ENCODE measurements at regions not wholly inside any gene's neighbourhood (a gene's known extent, or its start where the extent isn't known, plus 50 kb on each side); places are given as distances from the start of the nearest gene placed in this dataset.
A peak's percentile ranks its signal among the peaks of the same experiment; 100 is the strongest.

DNA sequence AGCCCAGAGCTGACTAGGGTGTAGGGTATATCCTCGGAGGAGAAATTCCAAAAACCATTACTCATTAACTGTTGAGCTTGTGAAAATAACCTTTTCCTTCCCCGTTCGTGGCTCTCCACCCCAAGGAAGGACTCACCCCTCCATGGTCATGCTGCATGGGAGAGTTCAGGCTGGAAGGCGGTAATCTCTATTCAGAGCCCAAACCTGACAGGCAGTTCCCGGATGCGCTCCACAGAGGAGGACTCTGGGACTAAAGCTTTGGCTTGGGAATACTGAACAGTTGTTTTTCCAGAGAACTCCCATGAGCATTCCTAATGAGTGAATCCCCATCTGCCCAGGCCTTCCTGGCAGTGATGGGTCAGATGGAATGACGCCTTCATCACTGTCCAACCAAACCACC, 125.4 kb downstream of the BCOR start:
- H3K27me3 ChIP-seq (ENCODE audit: control insufficient read depth, insufficient read depth, low read length, poor library complexity, severe bottlenecking): no peaks in the 10 kb centered on the region
- H3K27ac ChIP-seq (ENCODE audit: low read depth, low read length): no peak overlapping the region
- WGBS, 2 experiments (ENCODE audit: insufficient coverage in 1 of 2, insufficient read length in 1 of 2): 94% methylated on average over 7 of the region's 7 CpGs; no CpG with 5 or more reads in 1 of the 2 experiments
- H3K9ac ChIP-seq (ENCODE audit: extremely low read depth, low read length, poor library complexity, severe bottlenecking): no peak overlapping the region
- no peak overlapping the region for H3K4me3 Mint-ChIP-seq
- no peak overlapping the region for H3K4me3 ChIP-seq (ENCODE audit: low read length)
- H3K4me1 ChIP-seq (ENCODE audit: control insufficient read depth, insufficient read depth, low read length): no peaks in the 10 kb centered on the region
- H3K9me3 ChIP-seq (ENCODE audit: control insufficient read depth, low read length): no peaks in the 10 kb centered on the region
- TF ChIP-seq, protein P1, sequence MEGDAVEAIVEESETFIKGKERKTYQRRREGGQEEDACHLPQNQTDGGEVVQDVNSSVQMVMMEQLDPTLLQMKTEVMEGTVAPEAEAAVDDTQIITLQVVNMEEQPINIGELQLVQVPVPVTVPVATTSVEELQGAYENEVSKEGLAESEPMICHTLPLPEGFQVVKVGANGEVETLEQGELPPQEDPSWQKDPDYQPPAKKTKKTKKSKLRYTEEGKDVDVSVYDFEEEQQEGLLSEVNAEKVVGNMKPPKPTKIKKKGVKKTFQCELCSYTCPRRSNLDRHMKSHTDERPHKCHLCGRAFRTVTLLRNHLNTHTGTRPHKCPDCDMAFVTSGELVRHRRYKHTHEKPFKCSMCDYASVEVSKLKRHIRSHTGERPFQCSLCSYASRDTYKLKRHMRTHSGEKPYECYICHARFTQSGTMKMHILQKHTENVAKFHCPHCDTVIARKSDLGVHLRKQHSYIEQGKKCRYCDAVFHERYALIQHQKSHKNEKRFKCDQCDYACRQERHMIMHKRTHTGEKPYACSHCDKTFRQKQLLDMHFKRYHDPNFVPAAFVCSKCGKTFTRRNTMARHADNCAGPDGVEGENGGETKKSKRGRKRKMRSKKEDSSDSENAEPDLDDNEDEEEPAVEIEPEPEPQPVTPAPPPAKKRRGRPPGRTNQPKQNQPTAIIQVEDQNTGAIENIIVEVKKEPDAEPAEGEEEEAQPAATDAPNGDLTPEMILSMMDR (conservative IDR thresholded peaks at IDR 0.05): no peak
- peaks cover 6% of the 10 kb centered on the region for H3K27me3 Mint-ChIP-seq (ENCODE audit: insufficient read depth)
- no peak overlapping the region for H3K27ac Mint-ChIP-seq
- H3K4me1 Mint-ChIP-seq: peaks cover 10% of the 10 kb centered on the region
- no peaks in the 10 kb centered on the region for H3K36me3 Mint-ChIP-seq (ENCODE audit: low read depth)
- DNase-seq: no peak
- no peaks in the 10 kb centered on the region for H3K36me3 ChIP-seq (ENCODE audit: control insufficient read depth, insufficient read depth, low read length)
- H3K9me3 Mint-ChIP-seq: peaks cover 41% of the 10 kb centered on the region

DNA sequence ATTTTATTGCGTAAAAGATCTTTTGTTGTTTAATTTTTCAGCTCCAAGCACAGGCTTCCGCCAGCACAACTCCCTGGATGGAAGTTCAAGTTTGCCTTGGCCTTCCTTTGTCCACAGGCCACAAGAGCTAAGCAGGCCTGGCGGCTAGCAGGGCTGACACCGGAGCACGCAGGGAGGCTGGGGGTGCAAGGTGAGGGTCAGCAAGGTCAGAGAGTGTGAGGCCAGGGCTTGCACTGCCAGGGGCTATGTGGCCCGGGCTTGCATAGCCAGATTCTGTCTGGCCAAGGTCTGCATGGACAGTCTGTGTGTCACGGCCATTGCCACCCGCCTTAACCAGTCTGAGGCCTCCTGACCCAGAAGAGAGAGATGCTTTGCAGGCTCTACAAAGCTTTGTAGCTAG, 123.9 kb downstream of the BCOR start:
- no peak overlapping the region for H3K4me3 ChIP-seq (ENCODE audit: low read length)
- peaks cover 6% of the 10 kb centered on the region for H3K27me3 Mint-ChIP-seq (ENCODE audit: insufficient read depth)
- peaks cover 37% of the 10 kb centered on the region for H3K9me3 Mint-ChIP-seq
- TF ChIP-seq, protein P1 (conservative IDR thresholded peaks at IDR 0.05): no peak
- H3K9me3 ChIP-seq (ENCODE audit: control insufficient read depth, low read length): no peaks in the 10 kb centered on the region
- no peak overlapping the region for H3K4me3 Mint-ChIP-seq
- peaks cover 8% of the 10 kb centered on the region for H3K4me1 Mint-ChIP-seq
- no peak overlapping the region for H3K27ac ChIP-seq (ENCODE audit: low read depth, low read length)
- no peak for DNase-seq
- H3K27ac Mint-ChIP-seq: no peak overlapping the region
- H3K36me3 ChIP-seq (ENCODE audit: control insufficient read depth, insufficient read depth, low read length): no peaks in the 10 kb centered on the region
- no peaks in the 10 kb centered on the region for H3K4me1 ChIP-seq (ENCODE audit: control insufficient read depth, insufficient read depth, low read length)
- H3K27me3 ChIP-seq (ENCODE audit: control insufficient read depth, insufficient read depth, low read length, poor library complexity, severe bottlenecking): no peaks in the 10 kb centered on the region
- no peaks in the 10 kb centered on the region for H3K36me3 Mint-ChIP-seq (ENCODE audit: low read depth)
- H3K9ac ChIP-seq (ENCODE audit: extremely low read depth, low read length, poor library complexity, severe bottlenecking): no peak overlapping the region
- WGBS, 2 experiments (ENCODE audit: insufficient coverage in 1 of 2, insufficient read length in 1 of 2): 73 to 89% methylated on average over 3 to 8 of the region's 8 CpGs

DNA sequence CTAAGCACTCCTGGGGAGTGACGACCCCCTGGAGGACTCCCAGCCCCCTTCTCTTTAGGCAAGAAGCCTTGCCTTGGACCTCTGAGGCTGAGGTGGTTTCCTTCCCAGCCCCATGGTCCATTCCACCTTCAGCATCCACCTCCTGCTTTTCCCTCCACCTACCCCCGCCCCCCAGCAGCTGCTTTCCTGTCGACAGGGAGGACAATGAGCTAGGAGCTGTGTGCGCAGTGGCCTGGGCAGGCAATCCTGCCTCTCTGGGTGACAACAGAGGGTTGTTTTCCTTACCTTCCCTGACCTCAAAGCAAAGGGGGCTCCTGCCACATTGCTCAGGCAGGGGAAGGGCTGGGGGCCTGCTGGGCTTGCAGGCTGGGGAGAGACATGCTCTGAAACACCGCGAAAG, 123.5 kb downstream of the BCOR start:
- Histone ChIP-seq H3K27me3 (ENCODE audit: control insufficient read depth, insufficient read depth, low read length, poor library complexity, severe bottlenecking) (no peaks in the 10 kb centered on the region), H3K27ac (ENCODE audit: low read depth, low read length) (no peak overlapping the region), H3K4me1 (ENCODE audit: control insufficient read depth, insufficient read depth, low read length) (no peaks in the 10 kb centered on the region), H3K36me3 (ENCODE audit: control insufficient read depth, insufficient read depth, low read length) (no peaks in the 10 kb centered on the region), H3K9ac (ENCODE audit: extremely low read depth, low read length, poor library complexity, severe bottlenecking) (no peak overlapping the region), H3K4me3 (ENCODE audit: low read length) (no peak overlapping the region), H3K9me3 (ENCODE audit: control insufficient read depth, low read length) (no peaks in the 10 kb centered on the region)
- Mint-ChIP-seq H3K4me3 (no peak overlapping the region), H3K27ac (no peak overlapping the region), H3K27me3 (ENCODE audit: insufficient read depth) (peaks cover 6% of the 10 kb centered on the region), H3K9me3 (peaks cover 37% of the 10 kb centered on the region), H3K4me1 (peaks cover 5% of the 10 kb centered on the region), H3K36me3 (ENCODE audit: low read depth) (no peaks in the 10 kb centered on the region)
- DNase-seq: peak; percentile 79
- WGBS, 2 experiments (ENCODE audit: insufficient coverage in 1 of 2, insufficient read length in 1 of 2): 35% methylated on average over 5 of the region's 6 CpGs; no CpG with 5 or more reads in 1 of the 2 experiments
- TF ChIP-seq, protein P1 (conservative IDR thresholded peaks at IDR 0.05): no peak

All from endodermal cell (in vitro differentiated cells).